BE2C (cell line): ENCODE measurements at regions not wholly inside any gene's neighbourhood (a gene's known extent, or its start where the extent isn't known, plus 50 kb on each side); places are given as distances from the start of the nearest gene placed in this dataset.
A peak's percentile ranks its signal among the peaks of the same experiment; 100 is the strongest.

ENCODE experiments used
- DNase-seq: peaks from one replicate; pipeline ENCODE4 v3.0.0-alpha.2; 2020
- H3K27me3 ChIP-seq: fragments of 250-450 bp; sonication (Bioruptor Pico); 2 replicates; pipeline ENCODE4 v1.5.1; 2020; ENCODE audit warnings: mild to moderate bottlenecking
- H3K36me3 ChIP-seq: fragments of 250-450 bp; sonication (Bioruptor Pico); 2 replicates; pipeline ENCODE4 v1.5.1; 2020; ENCODE audit warnings: mild to moderate bottlenecking
- H3K4me1 ChIP-seq: fragments of 250-450 bp; sonication (Bioruptor Pico); 2 replicates; pipeline ENCODE4 v1.5.1; 2020
- H3K4me3 ChIP-seq: 2 replicates; pipeline ENCODE4 v1.5.1; 2011; ENCODE audit warnings: low read depth, low read length
- H3K9me3 ChIP-seq: fragments of 250-450 bp; sonication (Bioruptor Pico); 2 replicates; pipeline ENCODE4 v1.5.1; 2020
- CTCF ChIP-seq: IDR thresholded peaks from 2 replicates; pipeline ENCODE4 v1.5.1; 2012; ENCODE audit warnings: mild to moderate bottlenecking, low read depth, low read length

GRCh38 chr1:114274621-114275317, 121.1 kb upstream of the SYT6 start:
- no peak for TF ChIP-seq CTCF

GRCh38 chr1:114272593-114272992, 118.9 kb upstream of the SYT6 start:
- TF ChIP-seq CTCF, result no peak
- H3K36me3 ChIP-seq, result no peaks in the 10 kb centered on the region
- no peaks in the 10 kb centered on the region for H3K9me3 ChIP-seq
- no peak for DNase-seq
- no peaks in the 10 kb centered on the region; the same call in 1 of the 2 replicates for H3K27me3 ChIP-seq
- peaks cover 3% of the 10 kb centered on the region; the same call in 1 of the 2 replicates for H3K4me1 ChIP-seq
- H3K4me3 ChIP-seq, result no peak overlapping the region

More at GRCh38 chr1:114274621-114275317, 121.1 kb upstream of the SYT6 start:
- peak; percentile 30 for DNase-seq
- Histone ChIP-seq H3K27me3 (peaks cover 3% of the 10 kb centered on the region; the same call in 1 of the 2 replicates), H3K36me3 (no peaks in the 10 kb centered on the region), H3K4me3 (no peak overlapping the region), H3K4me1 (peaks cover 3% of the 10 kb centered on the region; the same call in 1 of the 2 replicates), H3K9me3 (no peaks in the 10 kb centered on the region)

- TF ChIP-seq CTCF, result no peak
- peaks cover 3% of the 10 kb centered on the region; the same call in 1 of the 2 replicates for H3K4me1 ChIP-seq
- no peak overlapping the region for H3K4me3 ChIP-seq
- H3K36me3 ChIP-seq, result no peaks in the 10 kb centered on the region
- H3K9me3 ChIP-seq, result no peaks in the 10 kb centered on the region
- DNase-seq, result no peak
- H3K27me3 ChIP-seq, result no peaks in the 10 kb centered on the region; the same call in 1 of the 2 replicates
Observed at GRCh38 chr1:114270718-114271117, 117.0 kb upstream of the SYT6 start.

GRCh38 chr1:114270282-114270681, 116.6 kb upstream of the SYT6 start:
- H3K4me3 ChIP-seq, result no peak overlapping the region
- DNase-seq, result peak; percentile 22
- no peak for TF ChIP-seq CTCF

GRCh38 chr1:114269539-114269938, 115.9 kb upstream of the SYT6 start:
- no peaks in the 10 kb centered on the region for H3K9me3 ChIP-seq
- H3K27me3 ChIP-seq, result no peaks in the 10 kb centered on the region; the same call in 1 of the 2 replicates
- DNase-seq, result no peak
- H3K36me3 ChIP-seq, result no peaks in the 10 kb centered on the region
- no peak for TF ChIP-seq CTCF
- no peak overlapping the region for H3K4me3 ChIP-seq
- H3K4me1 ChIP-seq, result peaks cover 3% of the 10 kb centered on the region; the same call in 1 of the 2 replicates

More at GRCh38 chr1:114270282-114270681, 116.6 kb upstream of the SYT6 start:
- Histone ChIP-seq H3K36me3 (no peaks in the 10 kb centered on the region), H3K27me3 (no peaks in the 10 kb centered on the region; the same call in 1 of the 2 replicates), H3K4me1 (peaks cover 3% of the 10 kb centered on the region; the same call in 1 of the 2 replicates), H3K9me3 (no peaks in the 10 kb centered on the region)

- H3K4me1 ChIP-seq, result no peaks in the 10 kb centered on the region
- DNase-seq, result no peak
- 0 out of 2 replicates have a peak, but pooled peaks cover 3% of the 10 kb centered on the region for H3K27me3 ChIP-seq
- H3K4me3 ChIP-seq, result no peak overlapping the region
- H3K36me3 ChIP-seq, result no peaks in the 10 kb centered on the region
- TF ChIP-seq CTCF, result no peak
- no peaks in the 10 kb centered on the region for H3K9me3 ChIP-seq
Observed at GRCh38 chr1:114263343-114263742, 109.7 kb upstream of the SYT6 start.
